AG09309 (cell line): ENCODE measurements at regions not wholly inside any gene's neighbourhood (a gene's known extent, or its start where the extent isn't known, plus 50 kb on each side); places are given as distances from the start of the nearest gene placed in this dataset.

Experiments
- DNase-seq: peaks from one replicate; pipeline ENCODE4 v3.0.0-alpha.2; 2010; ENCODE audit warnings: low read depth
- H3K4me3 ChIP-seq: 2 replicates; pipeline ENCODE4 v1.5.1; 2011; ENCODE audit warnings: mild to moderate bottlenecking, low read depth, low read length, moderate library complexity; ENCODE audit not compliant: control insufficient read depth
- CTCF ChIP-seq: IDR thresholded peaks from 2 replicates; pipeline ENCODE4 v1.5.1; 2011; ENCODE audit warnings: mild to moderate bottlenecking, low read depth, low read length, inconsistent platforms; ENCODE audit not compliant: insufficient read depth, control insufficient read depth; ENCODE audit errors: missing control alignments

- DNase-seq = no peak
- H3K4me3 ChIP-seq = no peak overlapping the region
- TF ChIP-seq CTCF = no peak
These were observed 291.6 kb upstream of the CBLB start for GRCh38 chr3:106160396-106160795.

GRCh38 chr3:106161246-106161645 is 292.4 kb upstream of the CBLB start:
- H3K4me3 ChIP-seq = no peak overlapping the region
- no peak for DNase-seq
- no peak for TF ChIP-seq CTCF

- DNase-seq = no peak
- H3K4me3 ChIP-seq = no peak overlapping the region
- TF ChIP-seq CTCF = no peak
These were observed 298.9 kb upstream of the CBLB start for GRCh38 chr3:106167728-106168127.

- TF ChIP-seq CTCF = no peak
- DNase-seq = no peak
- H3K4me3 ChIP-seq = no peak overlapping the region
These were observed 300.3 kb upstream of the CBLB start for GRCh38 chr3:106168962-106169750.

- no peak for DNase-seq
- H3K4me3 ChIP-seq = no peak overlapping the region
- TF ChIP-seq CTCF = no peak
These were observed 301.8 kb upstream of the CBLB start for GRCh38 chr3:106170636-106171035.

- TF ChIP-seq CTCF = no peak
- H3K4me3 ChIP-seq = no peak overlapping the region
- DNase-seq = no peak
These were observed 303.3 kb upstream of the CBLB start for GRCh38 chr3:106172101-106172500.
